ENCODE measurements at regions not wholly inside any gene's neighbourhood (a gene's known extent, or its start where the extent isn't known, plus 50 kb on each side); places are given as distances from the start of the nearest gene placed in this dataset.

GRCh38 chr2:52000151-52000855 is 968.4 kb upstream of the NRXN1 start:
- no peak overlapping the region for H3K27ac ChIP-seq (ENCODE audit: control insufficient read depth, insufficient read depth, low read length)
- TF ChIP-seq, protein P1, sequence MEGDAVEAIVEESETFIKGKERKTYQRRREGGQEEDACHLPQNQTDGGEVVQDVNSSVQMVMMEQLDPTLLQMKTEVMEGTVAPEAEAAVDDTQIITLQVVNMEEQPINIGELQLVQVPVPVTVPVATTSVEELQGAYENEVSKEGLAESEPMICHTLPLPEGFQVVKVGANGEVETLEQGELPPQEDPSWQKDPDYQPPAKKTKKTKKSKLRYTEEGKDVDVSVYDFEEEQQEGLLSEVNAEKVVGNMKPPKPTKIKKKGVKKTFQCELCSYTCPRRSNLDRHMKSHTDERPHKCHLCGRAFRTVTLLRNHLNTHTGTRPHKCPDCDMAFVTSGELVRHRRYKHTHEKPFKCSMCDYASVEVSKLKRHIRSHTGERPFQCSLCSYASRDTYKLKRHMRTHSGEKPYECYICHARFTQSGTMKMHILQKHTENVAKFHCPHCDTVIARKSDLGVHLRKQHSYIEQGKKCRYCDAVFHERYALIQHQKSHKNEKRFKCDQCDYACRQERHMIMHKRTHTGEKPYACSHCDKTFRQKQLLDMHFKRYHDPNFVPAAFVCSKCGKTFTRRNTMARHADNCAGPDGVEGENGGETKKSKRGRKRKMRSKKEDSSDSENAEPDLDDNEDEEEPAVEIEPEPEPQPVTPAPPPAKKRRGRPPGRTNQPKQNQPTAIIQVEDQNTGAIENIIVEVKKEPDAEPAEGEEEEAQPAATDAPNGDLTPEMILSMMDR (optimal IDR thresholded peaks at IDR 0.05 in 1 of 3, IDR thresholded peaks at IDR 0.05 in 1 of 3, conservative IDR thresholded peaks at IDR 0.05 in 1 of 3; ENCODE audit: extremely low read depth in 1 of 3, insufficient read depth in 2 of 3, low read length in 3 of 3) = no peak
- TF ChIP-seq EZH2 (IDR thresholded peaks at IDR 0.05; ENCODE audit: low read length) = no peak
- dilution Hi-C loops (cut with MboI; ENCODE audit: extremely low pct_ligation_motif_present, low sequenced_read_pairs) = no loop called here
- FAIRE-seq (no peak), DNase-seq (ENCODE audit: low read depth, low spot score) (no peak)
- no peak overlapping the region for H3K4me2 ChIP-seq (ENCODE audit: control insufficient read depth, extremely low read depth, insufficient read depth, low read depth, low read length)
- no peaks in the 10 kb centered on the region for H3K9me1 ChIP-seq (ENCODE audit: control insufficient read depth, extremely low read depth, insufficient read depth, low read length)
- no peak overlapping the region for H3K9ac ChIP-seq (ENCODE audit: control insufficient read depth, extremely low read depth, insufficient read depth, low read length)
- peaks cover 2% of the 10 kb centered on the region for H3K9me3 ChIP-seq (ENCODE audit: control insufficient read depth, low read depth, low read length)
- H4K20me1 ChIP-seq (ENCODE audit: control insufficient read depth, extremely low read depth, insufficient read depth, low read length) = no peaks in the 10 kb centered on the region
- H3K4me3 ChIP-seq (ENCODE audit: control insufficient read depth in 2 of 3, extremely low read depth in 1 of 3, insufficient read depth in 2 of 3, low read depth in 1 of 3, low read length in 3 of 3) = no peak overlapping the region
- no peaks in the 10 kb centered on the region for H3K4me1 ChIP-seq (ENCODE audit: control insufficient read depth, extremely low read depth, insufficient read depth, low read length)
- H3K27me3 ChIP-seq (ENCODE audit: control insufficient read depth, extremely low read depth, insufficient read depth, low read length) = no peaks in the 10 kb centered on the region
- no peaks in the 10 kb centered on the region for H3K36me3 ChIP-seq (ENCODE audit: control insufficient read depth in 2 of 2, extremely low read depth in 1 of 2, insufficient read depth in 2 of 2, low read length in 2 of 2)
- H3K79me2 ChIP-seq (ENCODE audit: control insufficient read depth, insufficient read depth, low read length) = no peaks in the 10 kb centered on the region
- no peak overlapping the region for H2AFZ ChIP-seq (ENCODE audit: control insufficient read depth, low read length)

- FAIRE-seq = no peak
- Histone ChIP-seq H3K27me3 (ENCODE audit: control insufficient read depth, extremely low read depth, insufficient read depth, low read length) (no peaks in the 10 kb centered on the region), H3K79me2 (ENCODE audit: control insufficient read depth, insufficient read depth, low read length) (no peaks in the 10 kb centered on the region), H3K9me1 (ENCODE audit: control insufficient read depth, extremely low read depth, insufficient read depth, low read length) (no peaks in the 10 kb centered on the region), H4K20me1 (ENCODE audit: control insufficient read depth, extremely low read depth, insufficient read depth, low read length) (no peaks in the 10 kb centered on the region), H3K9me3 (ENCODE audit: control insufficient read depth, low read depth, low read length) (peaks cover 2% of the 10 kb centered on the region), H2AFZ (ENCODE audit: control insufficient read depth, low read length) (no peak overlapping the region), H3K4me2 (ENCODE audit: control insufficient read depth, extremely low read depth, insufficient read depth, low read depth, low read length) (no peak overlapping the region), H3K9ac (ENCODE audit: control insufficient read depth, extremely low read depth, insufficient read depth, low read length) (no peak overlapping the region), H3K4me3 (ENCODE audit: control insufficient read depth in 2 of 3, extremely low read depth in 1 of 3, insufficient read depth in 2 of 3, low read depth in 1 of 3, low read length in 3 of 3) (no peak overlapping the region), H3K36me3 (ENCODE audit: control insufficient read depth in 2 of 2, extremely low read depth in 1 of 2, insufficient read depth in 2 of 2, low read length in 2 of 2) (no peaks in the 10 kb centered on the region), H3K4me1 (ENCODE audit: control insufficient read depth, extremely low read depth, insufficient read depth, low read length) (no peaks in the 10 kb centered on the region), H3K27ac (ENCODE audit: control insufficient read depth, insufficient read depth, low read length) (no peak overlapping the region)
- no peak for TF ChIP-seq EZH2 (IDR thresholded peaks at IDR 0.05; ENCODE audit: low read length)
- TF ChIP-seq, protein P1 (optimal IDR thresholded peaks at IDR 0.05 in 1 of 3, IDR thresholded peaks at IDR 0.05 in 1 of 3, conservative IDR thresholded peaks at IDR 0.05 in 1 of 3; ENCODE audit: extremely low read depth in 1 of 3, insufficient read depth in 2 of 3, low read length in 3 of 3) = no peak
- no peak for DNase-seq (ENCODE audit: low read depth, low spot score)
- dilution Hi-C loops (cut with MboI; ENCODE audit: extremely low pct_ligation_motif_present, low sequenced_read_pairs) = no loop called here
Observed at GRCh38 chr2:51998890-51999289, 967.0 kb upstream of the NRXN1 start.
